GM11168 (cell line): ENCODE measurements at regions not wholly inside any gene's neighbourhood (a gene's known extent, or its start where the extent isn't known, plus 50 kb on each side); places are given as distances from the start of the nearest gene placed in this dataset.

Experiments
- in situ Hi-C: fragments of 300-500 bp; cut with MboI; formaldehyde crosslinking; loops from one replicate; pipeline ENCODE4 v1.12.0; 2022; ENCODE audit warnings: low sequenced_read_pairs; ENCODE audit not compliant: unreplicated experiment

- in situ Hi-C loops: no loop called here
Observed at GRCh38 chr4:128378668-128379067, 91.1 kb upstream of the PGRMC2 start.

- in situ Hi-C loops: no loop called here
Observed at GRCh38 chr4:128376958-128377357, 89.3 kb upstream of the PGRMC2 start.

- in situ Hi-C loops: no loop called here
Observed at GRCh38 chr4:128376303-128376702, 88.7 kb upstream of the PGRMC2 start.

GRCh38 chr4:128373628-128374027, 86.0 kb upstream of the PGRMC2 start:
- in situ Hi-C loops: no loop called here

GRCh38 chr4:128371876-128372275, 84.3 kb upstream of the PGRMC2 start:
- in situ Hi-C loops: no loop called here

- in situ Hi-C loops: no loop called here
Observed at GRCh38 chr4:128371001-128371777, 83.6 kb upstream of the PGRMC2 start.

- in situ Hi-C loops: no loop called here
Observed at GRCh38 chr4:128366212-128366611, 78.6 kb upstream of the PGRMC2 start.

- in situ Hi-C loops: no loop called here
Observed at GRCh38 chr4:128364565-128364964, 77.0 kb upstream of the PGRMC2 start.

GRCh38 chr4:128363966-128364365, 76.4 kb upstream of the PGRMC2 start:
- in situ Hi-C loops: no loop called here

- in situ Hi-C loops: no loop called here
Observed at GRCh38 chr4:128362760-128363159, 75.1 kb upstream of the PGRMC2 start.

GRCh38 chr4:128359422-128359821, 71.8 kb upstream of the PGRMC2 start:
- in situ Hi-C loops: no loop called here

GRCh38 chr4:128358913-128359279, 71.3 kb upstream of the PGRMC2 start:
- in situ Hi-C loops: no loop called here

- in situ Hi-C loops: no loop called here
Observed at GRCh38 chr4:128358231-128358912, 70.8 kb upstream of the PGRMC2 start.

- in situ Hi-C loops: no loop called here
Observed at GRCh38 chr4:128357286-128357685, 69.7 kb upstream of the PGRMC2 start.

GRCh38 chr4:128355305-128355704, 67.7 kb upstream of the PGRMC2 start:
- in situ Hi-C loops: no loop called here

- in situ Hi-C loops: no loop called here
Observed at GRCh38 chr4:128354205-128354821, 66.7 kb upstream of the PGRMC2 start.

GRCh38 chr4:128353791-128354190, 66.2 kb upstream of the PGRMC2 start:
- in situ Hi-C loops: no loop called here

- in situ Hi-C loops: no loop called here
Observed at GRCh38 chr4:128351502-128351901, 63.9 kb upstream of the PGRMC2 start.

GRCh38 chr4:128350449-128351045, 62.9 kb upstream of the PGRMC2 start:
- in situ Hi-C loops: no loop called here

GRCh38 chr4:128349921-128350320, 62.3 kb upstream of the PGRMC2 start:
- in situ Hi-C loops: no loop called here
